H1 (cell line): ENCODE measurements at regions not wholly inside any gene's neighbourhood (a gene's known extent, or its start where the extent isn't known, plus 50 kb on each side); places are given as distances from the start of the nearest gene placed in this dataset.

ENCODE experiments used
- TF ChIP-seq, protein P1 (sequence below): fragments of 300-600 bp; sonication (generic); IDR thresholded peaks from 2 replicates; pipeline ENCODE4 v1.7.1; 2012; ENCODE audit warnings: low read length, moderate library complexity, mild to moderate bottlenecking, inconsistent platforms; ENCODE audit not compliant: insufficient replicate concordance

DNA sequence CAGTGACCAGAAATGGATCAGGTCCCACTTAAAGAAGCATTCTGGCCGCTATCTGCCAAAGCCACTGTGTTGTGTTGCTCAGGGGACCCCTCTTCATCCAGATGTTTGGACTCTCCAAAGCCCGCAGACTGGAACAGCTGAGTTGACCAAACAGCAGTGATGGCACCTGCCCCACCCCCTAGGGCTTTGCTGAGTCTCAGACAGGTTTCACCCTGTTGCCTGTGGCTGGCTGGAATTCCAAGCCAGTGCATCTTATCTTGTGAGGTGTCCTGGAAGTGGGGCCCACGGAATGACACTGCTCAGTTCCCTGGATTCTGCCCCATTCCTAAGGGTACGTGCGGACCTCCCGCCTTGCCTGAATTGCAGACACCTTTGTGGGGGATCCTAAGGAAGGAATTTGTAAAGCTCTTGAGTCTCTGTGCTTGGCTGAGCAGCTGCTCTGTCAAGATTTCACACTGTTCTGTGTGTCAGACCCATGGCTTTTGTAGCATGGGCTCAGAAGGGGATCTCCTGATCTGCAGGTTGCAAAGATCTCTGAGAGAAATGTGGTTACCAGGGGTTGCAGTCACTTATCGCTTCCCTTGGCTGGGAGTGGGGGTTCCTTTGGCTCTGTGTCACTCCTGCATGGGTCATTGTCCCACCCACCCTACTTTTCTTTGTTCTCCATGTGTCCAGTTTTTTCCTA is 1707.9 kb upstream of the PCDH10 start (continued):
- TF ChIP-seq, protein P1, sequence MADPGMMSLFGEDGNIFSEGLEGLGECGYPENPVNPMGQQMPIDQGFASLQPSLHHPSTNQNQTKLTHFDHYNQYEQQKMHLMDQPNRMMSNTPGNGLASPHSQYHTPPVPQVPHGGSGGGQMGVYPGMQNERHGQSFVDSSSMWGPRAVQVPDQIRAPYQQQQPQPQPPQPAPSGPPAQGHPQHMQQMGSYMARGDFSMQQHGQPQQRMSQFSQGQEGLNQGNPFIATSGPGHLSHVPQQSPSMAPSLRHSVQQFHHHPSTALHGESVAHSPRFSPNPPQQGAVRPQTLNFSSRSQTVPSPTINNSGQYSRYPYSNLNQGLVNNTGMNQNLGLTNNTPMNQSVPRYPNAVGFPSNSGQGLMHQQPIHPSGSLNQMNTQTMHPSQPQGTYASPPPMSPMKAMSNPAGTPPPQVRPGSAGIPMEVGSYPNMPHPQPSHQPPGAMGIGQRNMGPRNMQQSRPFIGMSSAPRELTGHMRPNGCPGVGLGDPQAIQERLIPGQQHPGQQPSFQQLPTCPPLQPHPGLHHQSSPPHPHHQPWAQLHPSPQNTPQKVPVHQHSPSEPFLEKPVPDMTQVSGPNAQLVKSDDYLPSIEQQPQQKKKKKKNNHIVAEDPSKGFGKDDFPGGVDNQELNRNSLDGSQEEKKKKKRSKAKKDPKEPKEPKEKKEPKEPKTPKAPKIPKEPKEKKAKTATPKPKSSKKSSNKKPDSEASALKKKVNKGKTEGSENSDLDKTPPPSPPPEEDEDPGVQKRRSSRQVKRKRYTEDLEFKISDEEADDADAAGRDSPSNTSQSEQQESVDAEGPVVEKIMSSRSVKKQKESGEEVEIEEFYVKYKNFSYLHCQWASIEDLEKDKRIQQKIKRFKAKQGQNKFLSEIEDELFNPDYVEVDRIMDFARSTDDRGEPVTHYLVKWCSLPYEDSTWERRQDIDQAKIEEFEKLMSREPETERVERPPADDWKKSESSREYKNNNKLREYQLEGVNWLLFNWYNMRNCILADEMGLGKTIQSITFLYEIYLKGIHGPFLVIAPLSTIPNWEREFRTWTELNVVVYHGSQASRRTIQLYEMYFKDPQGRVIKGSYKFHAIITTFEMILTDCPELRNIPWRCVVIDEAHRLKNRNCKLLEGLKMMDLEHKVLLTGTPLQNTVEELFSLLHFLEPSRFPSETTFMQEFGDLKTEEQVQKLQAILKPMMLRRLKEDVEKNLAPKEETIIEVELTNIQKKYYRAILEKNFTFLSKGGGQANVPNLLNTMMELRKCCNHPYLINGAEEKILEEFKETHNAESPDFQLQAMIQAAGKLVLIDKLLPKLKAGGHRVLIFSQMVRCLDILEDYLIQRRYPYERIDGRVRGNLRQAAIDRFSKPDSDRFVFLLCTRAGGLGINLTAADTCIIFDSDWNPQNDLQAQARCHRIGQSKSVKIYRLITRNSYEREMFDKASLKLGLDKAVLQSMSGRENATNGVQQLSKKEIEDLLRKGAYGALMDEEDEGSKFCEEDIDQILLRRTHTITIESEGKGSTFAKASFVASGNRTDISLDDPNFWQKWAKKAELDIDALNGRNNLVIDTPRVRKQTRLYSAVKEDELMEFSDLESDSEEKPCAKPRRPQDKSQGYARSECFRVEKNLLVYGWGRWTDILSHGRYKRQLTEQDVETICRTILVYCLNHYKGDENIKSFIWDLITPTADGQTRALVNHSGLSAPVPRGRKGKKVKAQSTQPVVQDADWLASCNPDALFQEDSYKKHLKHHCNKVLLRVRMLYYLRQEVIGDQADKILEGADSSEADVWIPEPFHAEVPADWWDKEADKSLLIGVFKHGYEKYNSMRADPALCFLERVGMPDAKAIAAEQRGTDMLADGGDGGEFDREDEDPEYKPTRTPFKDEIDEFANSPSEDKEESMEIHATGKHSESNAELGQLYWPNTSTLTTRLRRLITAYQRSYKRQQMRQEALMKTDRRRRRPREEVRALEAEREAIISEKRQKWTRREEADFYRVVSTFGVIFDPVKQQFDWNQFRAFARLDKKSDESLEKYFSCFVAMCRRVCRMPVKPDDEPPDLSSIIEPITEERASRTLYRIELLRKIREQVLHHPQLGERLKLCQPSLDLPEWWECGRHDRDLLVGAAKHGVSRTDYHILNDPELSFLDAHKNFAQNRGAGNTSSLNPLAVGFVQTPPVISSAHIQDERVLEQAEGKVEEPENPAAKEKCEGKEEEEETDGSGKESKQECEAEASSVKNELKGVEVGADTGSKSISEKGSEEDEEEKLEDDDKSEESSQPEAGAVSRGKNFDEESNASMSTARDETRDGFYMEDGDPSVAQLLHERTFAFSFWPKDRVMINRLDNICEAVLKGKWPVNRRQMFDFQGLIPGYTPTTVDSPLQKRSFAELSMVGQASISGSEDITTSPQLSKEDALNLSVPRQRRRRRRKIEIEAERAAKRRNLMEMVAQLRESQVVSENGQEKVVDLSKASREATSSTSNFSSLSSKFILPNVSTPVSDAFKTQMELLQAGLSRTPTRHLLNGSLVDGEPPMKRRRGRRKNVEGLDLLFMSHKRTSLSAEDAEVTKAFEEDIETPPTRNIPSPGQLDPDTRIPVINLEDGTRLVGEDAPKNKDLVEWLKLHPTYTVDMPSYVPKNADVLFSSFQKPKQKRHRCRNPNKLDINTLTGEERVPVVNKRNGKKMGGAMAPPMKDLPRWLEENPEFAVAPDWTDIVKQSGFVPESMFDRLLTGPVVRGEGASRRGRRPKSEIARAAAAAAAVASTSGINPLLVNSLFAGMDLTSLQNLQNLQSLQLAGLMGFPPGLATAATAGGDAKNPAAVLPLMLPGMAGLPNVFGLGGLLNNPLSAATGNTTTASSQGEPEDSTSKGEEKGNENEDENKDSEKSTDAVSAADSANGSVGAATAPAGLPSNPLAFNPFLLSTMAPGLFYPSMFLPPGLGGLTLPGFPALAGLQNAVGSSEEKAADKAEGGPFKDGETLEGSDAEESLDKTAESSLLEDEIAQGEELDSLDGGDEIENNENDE, result no peak
